Heart left ventricle (tissue), 16 donors: ENCODE measurements at regions not wholly inside any gene's neighbourhood (a gene's known extent, or its start where the extent isn't known, plus 50 kb on each side); places are given as distances from the start of the nearest gene placed in this dataset.
"Not testable (repeated sequence)": the region's sequence is repeated elsewhere in the genome, so short reads cannot be mapped to it uniquely, and the experiment has no call there.

Source experiments
- ATAC-seq, 4 donors: fragments of 200-7000 bp; cut with Tn5 transposase; one replicate each; pipeline ENCODE4 v1.9.1; 2020 to 2022; ENCODE audit warnings: moderate library complexity in 4 of 4, mild to moderate bottlenecking in 3 of 4, moderate number of reproducible peaks in 1 of 4
- DNase-seq, 5 donors: peaks; one replicate each; pipeline ENCODE4 v3.0.0-alpha.2; 2020
- H3K27ac ChIP-seq, 12 donors: fragments of 200-600 bp; sonication (generic) in 4 of 12; one replicate each; pipeline versions ENCODE4 v1.5.0 to v1.8.0; 2016 to 2022; ENCODE audit warnings: mild to moderate bottlenecking in 2 of 12
- H3K27me3 ChIP-seq, 9 donors: fragments of 200-600 bp; sonication (generic) in 2 of 9; one replicate each; pipeline versions ENCODE4 v1.5.1 to v1.8.0; 2016 to 2022; ENCODE audit warnings: mild to moderate bottlenecking in 3 of 9
- H3K36me3 ChIP-seq, 9 donors: fragments of 200-600 bp; sonication (generic) in 2 of 9; one replicate each; pipeline versions ENCODE4 v1.5.0 to v1.8.0; 2018 to 2022; ENCODE audit warnings: mild to moderate bottlenecking in 2 of 9
- H3K4me1 ChIP-seq, 12 donors: fragments of 200-600 bp; sonication (generic) in 4 of 12; one replicate each; pipeline versions ENCODE4 v1.5.0 to v1.8.0; 2016 to 2022; ENCODE audit warnings: mild to moderate bottlenecking in 3 of 12
- H3K4me3 ChIP-seq, 12 donors: fragments of 200-600 bp; sonication (generic) in 4 of 12; one replicate each; pipeline versions ENCODE4 v1.5.0 to v1.8.0; 2017 to 2022; ENCODE audit warnings: mild to moderate bottlenecking in 9 of 12, moderate library complexity in 4 of 12
- H3K9me3 ChIP-seq, 12 donors: fragments of 200-600 bp; sonication (generic) in 4 of 12; one replicate each; pipeline versions ENCODE4 v1.5.0 to v1.8.0; 2016 to 2022; ENCODE audit warnings: mild to moderate bottlenecking in 1 of 12
- POLR2A ChIP-seq, 2 donors: fragments of 450-650 bp; IDR thresholded peaks; one replicate each; pipeline ENCODE4 v1.6.1; 2017; ENCODE audit warnings: antibody characterized with exemption in 2 of 2, mild to moderate bottlenecking in 2 of 2, moderate library complexity in 2 of 2
- WGBS, 4 donors: extraction: QIAGEN DNeasy Blood & Tissue Kit in 2 of 4; methylation state at CpG; one replicate each; pipeline versions ENCODE4 v1.1.5 to v1.1.7; 2013 to 2018; 5-methylcytosine and 5-hydroxymethylcytosine counted together
- intact Hi-C, 10 donors: fragments of 100-400 bp; cut with DNase I; formaldehyde crosslinking; loops; one replicate each; pipeline versions ENCODE4 v1.11.1 to v1.14.2; 2022
- TF ChIP-seq, protein P1 (sequence below), 12 donors: fragments of 200-600 bp; sonication (generic) in 4 of 12; IDR thresholded peaks; one replicate each; pipeline versions ENCODE4 v1.5.0 to v1.8.0; 2018 to 2022; ENCODE audit warnings: antibody characterized with exemption in 12 of 12, mild to moderate bottlenecking in 5 of 12
- donor health status: ischemic (EF 13 %, LVEDD 7.1; RV severe dilation, severe dysfunction).
- donor health status: healthy with polysubstance abuse.
- donor health status: DM: no; HTN: yes; CAD: no.
- donor health status: DM: no; HTN: no; CAD: no.
- donor health status: ischemic (EF 25% LVEDD 6.9; RV normal size, moderate dysfunction).
- donor health status: ischemic (EF 25% LVEDD 5.7; RV mildly dilated, moderate dysfunction).
- donor health status: healthy.
- donor health status: DM: yes; HTN: yes; CAD: no.
- donor health status: ischemic (EF 35%, LVEDD 5.7; RV mildly dilated, moderate dysfunction).
- donor health status: nonischemic (EF 11% LVEDD 7.7; RV severe dilation, severe dysfunction).
- donor health status: DM: yes; HTN: yes; CAD: no.
- donor health status: PGD.
- donor health status: ischemic (EF 29% LVEDD 5.4; RV normal size, mild dysfunction).
- donor health status: nonischemic (EF 23%, LVEDD 6.1; RV moderate dilation, normal function).

DNA sequence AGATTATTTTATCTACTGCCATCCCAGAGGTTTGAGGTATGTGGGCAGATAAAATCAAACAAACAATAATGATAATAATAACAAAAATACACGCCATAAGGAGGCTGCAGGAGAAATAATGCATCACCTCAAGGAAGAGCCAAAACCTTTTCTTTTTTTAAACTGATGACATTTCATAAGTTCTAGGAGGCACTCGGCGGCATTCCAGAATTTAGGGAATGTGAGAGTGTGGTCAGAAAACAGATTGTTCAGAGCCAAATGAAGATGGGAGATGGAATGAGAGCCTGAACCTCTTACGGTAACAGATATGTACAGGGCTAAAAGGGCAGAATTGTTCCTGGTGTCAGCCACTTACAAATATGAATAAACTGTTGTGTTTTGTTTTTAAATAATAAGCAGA lies 615.0 kb upstream of the CHD1 start:
- TF ChIP-seq, protein P1, sequence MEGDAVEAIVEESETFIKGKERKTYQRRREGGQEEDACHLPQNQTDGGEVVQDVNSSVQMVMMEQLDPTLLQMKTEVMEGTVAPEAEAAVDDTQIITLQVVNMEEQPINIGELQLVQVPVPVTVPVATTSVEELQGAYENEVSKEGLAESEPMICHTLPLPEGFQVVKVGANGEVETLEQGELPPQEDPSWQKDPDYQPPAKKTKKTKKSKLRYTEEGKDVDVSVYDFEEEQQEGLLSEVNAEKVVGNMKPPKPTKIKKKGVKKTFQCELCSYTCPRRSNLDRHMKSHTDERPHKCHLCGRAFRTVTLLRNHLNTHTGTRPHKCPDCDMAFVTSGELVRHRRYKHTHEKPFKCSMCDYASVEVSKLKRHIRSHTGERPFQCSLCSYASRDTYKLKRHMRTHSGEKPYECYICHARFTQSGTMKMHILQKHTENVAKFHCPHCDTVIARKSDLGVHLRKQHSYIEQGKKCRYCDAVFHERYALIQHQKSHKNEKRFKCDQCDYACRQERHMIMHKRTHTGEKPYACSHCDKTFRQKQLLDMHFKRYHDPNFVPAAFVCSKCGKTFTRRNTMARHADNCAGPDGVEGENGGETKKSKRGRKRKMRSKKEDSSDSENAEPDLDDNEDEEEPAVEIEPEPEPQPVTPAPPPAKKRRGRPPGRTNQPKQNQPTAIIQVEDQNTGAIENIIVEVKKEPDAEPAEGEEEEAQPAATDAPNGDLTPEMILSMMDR (IDR thresholded peaks at IDR 0.05): no peak
- no peak for TF ChIP-seq POLR2A (IDR thresholded peaks at IDR 0.05)
- Histone ChIP-seq H3K27ac (no peak overlapping the region), H3K4me3 (no peak overlapping the region), H3K4me1 (no peaks in the 10 kb centered on the region), H3K9me3 (no peaks in the 10 kb centered on the region), H3K27me3 (no peaks in the 10 kb centered on the region), H3K36me3 (no peaks in the 10 kb centered on the region)
- intact Hi-C loops: no loop called here
- ATAC-seq: no peak
- no peak for DNase-seq
- 52 to 63% (median 61%) methylated on average over 4 of the region's 4 CpGs for WGBS, 4 donors

DNA sequence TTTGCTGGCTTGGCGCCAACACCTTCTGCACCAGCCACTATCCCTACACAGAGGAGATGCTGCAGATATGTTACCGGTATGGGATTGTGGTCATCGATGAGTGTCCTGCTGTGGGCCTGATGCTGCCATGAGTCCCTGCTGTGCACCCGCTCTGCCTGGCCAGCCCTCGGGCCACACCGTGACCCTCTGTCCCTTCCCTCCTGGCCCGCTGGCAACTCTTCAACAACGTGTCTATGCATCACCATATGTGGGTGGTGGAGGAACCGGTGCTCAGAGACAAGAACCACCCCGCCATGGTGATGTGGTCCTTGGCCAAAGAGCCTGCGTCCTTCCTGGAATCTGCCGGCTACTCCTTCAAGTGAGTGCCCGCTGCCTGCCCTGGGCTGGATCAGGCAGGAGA lies 605.4 kb upstream of the CHD1 start:
- ATAC-seq, H3K36me3 ChIP-seq, H3K27me3 ChIP-seq, intact Hi-C loops, H3K4me1 ChIP-seq, H3K4me3 ChIP-seq, H3K27ac ChIP-seq, H3K9me3 ChIP-seq: not testable (repeated sequence)
- peak in 1 of 5 donors; percentile 6 for DNase-seq
- WGBS, 4 donors: 87 to 94% (median 89%) methylated on average over 2 to 13 of the region's 13 CpGs

DNA sequence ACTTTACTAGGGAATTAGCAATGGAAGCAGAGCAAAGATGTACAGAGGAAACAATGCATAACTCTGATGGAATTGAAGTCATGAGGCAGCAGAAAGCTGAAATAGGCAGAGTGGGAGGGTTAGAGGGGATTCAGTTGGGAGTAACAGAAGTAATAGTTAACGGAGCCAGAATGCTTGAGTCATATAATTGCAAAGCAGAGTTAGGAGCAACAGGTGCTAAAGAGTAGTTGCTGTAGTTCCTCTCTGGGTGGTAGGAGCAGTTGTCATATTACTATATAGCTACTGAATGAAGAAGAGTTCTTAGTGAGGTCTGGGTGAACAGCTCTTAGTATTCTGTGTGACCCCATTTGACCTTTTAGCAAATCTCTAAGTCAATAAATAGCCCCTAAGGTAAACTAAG lies 592.9 kb upstream of the CHD1 start:
- intact Hi-C loops, H3K9me3 ChIP-seq, H3K27me3 ChIP-seq, DNase-seq, H3K4me1 ChIP-seq, H3K27ac ChIP-seq, H3K36me3 ChIP-seq, ATAC-seq, H3K4me3 ChIP-seq: not testable (repeated sequence)
- 61 to 88% (median 80%) methylated on average over 1 of the region's 1 CpG for WGBS, 4 donors

DNA sequence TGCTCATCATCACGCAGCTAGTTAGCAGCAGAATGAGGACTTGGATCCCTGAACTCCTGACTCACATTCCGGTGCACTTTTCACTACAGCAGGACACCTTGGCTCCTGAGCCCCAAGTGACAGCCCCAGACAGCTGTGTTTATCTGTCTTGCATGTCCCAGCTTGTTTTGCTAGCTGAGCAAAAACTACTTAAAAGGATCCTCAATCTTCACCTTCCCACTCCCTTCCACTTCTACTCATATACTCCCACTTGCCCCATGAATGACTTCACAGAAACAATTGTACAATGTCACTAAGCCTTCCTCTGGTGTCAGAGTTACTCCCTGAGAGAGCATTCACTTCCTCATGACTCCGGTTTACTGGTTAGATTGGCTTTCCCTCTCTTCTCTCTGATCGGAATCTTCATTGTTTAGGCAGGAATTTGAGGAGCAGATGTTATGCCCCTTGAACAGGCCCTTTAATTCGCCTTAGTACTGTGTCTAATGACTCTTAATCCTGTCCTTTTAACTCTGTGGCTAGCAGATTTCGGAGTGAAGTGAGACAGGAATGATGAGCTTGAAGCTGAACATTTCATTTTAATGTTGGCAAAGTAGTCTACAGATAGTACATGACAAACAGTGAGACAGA lies 587.2 kb upstream of the CHD1 start:
- H3K27me3 ChIP-seq, ATAC-seq, H3K4me1 ChIP-seq, H3K4me3 ChIP-seq, DNase-seq, H3K36me3 ChIP-seq, H3K9me3 ChIP-seq, H3K27ac ChIP-seq, intact Hi-C loops: not testable (repeated sequence)
- 40 to 61% (median 49%) methylated on average over 5 to 6 of the region's 6 CpGs for WGBS, 4 donors

DNA sequence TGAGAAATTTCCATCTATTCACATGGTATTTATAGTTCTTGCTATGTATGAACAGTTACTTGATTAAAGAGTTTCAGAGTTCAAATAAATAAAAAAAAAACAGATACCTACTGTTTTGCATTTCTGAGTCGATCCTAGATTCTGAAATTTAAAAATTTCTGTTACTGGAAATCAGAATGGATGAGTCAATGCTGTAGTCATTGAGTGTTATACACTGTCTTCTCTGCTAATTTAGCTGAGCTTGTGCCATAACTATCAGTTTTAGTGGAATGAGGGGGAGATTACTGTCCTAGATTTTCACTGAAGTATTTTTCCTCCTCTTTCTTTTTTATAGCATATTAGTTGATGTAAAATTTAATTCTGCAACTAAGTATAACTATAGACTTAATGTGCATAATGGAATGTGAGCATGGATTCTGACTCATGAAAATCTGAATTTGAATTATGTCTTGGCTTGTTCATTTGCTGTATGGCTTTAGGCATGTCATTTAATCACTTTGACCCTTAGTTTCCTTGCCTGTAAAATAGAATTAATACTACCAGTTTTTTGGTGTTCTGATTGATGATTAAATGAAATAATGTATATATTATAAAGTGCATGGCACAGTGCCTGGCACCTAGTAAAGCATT lies 581.5 kb upstream of the CHD1 start:
- ATAC-seq, intact Hi-C loops: not testable (repeated sequence)

DNA sequence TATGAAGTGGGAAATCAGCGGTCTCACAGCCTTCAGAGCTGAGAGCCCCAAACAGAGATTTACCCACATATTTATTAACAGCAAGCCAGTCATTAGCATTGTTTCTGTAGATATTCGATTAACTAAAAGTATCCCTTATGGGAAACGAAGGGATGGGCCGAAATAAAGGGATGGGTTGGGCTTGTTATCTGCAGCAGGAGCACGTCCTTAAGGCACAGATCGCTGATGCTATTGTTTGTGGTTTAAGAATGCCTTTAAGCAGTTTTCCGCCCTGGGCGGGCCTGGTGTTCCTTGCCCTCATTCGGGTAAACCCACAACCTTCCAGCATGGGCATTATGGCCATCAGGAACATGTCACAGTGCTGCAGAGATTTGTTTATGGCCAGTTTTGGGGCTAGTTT lies 580.3 kb upstream of the CHD1 start:
- DNase-seq, intact Hi-C loops, H3K36me3 ChIP-seq, H3K27ac ChIP-seq, H3K27me3 ChIP-seq, H3K4me1 ChIP-seq, H3K4me3 ChIP-seq, ATAC-seq: not testable (repeated sequence)
- 82 to 87% (median 86%) methylated on average over 9 of the region's 9 CpGs for WGBS, 4 donors
- H3K9me3 ChIP-seq: peaks cover 0 to 18% (median 0%) of the 10 kb centered on the region in 12 donors

More for the DNA sequence above, 581.5 kb upstream of the CHD1 start:
- WGBS, 4 donors: 56 to 65% (median 64%) methylated on average over 1 of the region's 1 CpG
- not testable (repeated sequence) for H3K4me1 ChIP-seq, H3K36me3 ChIP-seq, DNase-seq, H3K27ac ChIP-seq, H3K4me3 ChIP-seq, H3K27me3 ChIP-seq
- peaks cover 0 to 12% (median 0%) of the 10 kb centered on the region in 12 donors for H3K9me3 ChIP-seq

DNA sequence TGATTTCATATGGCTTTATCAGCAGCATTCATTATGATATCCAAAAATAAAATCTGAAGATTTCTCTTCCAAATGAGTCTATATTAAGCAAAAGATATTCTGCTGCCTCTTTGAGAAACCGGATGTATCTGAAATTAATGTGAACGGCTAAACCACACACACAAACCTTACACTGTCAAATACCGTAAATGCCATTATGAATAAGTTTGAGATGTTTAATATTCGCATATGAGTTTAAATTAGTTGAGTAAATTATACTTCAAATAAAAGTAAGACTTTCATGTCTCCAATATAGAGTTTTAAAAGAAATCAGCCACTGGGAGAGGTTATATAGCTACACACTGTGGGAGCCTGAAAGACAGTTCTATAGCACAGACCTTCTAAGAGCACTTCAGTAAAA lies 566.6 kb upstream of the CHD1 start:
- H3K36me3 ChIP-seq, H3K9me3 ChIP-seq, H3K27me3 ChIP-seq, H3K27ac ChIP-seq, ATAC-seq, DNase-seq, H3K4me1 ChIP-seq, H3K4me3 ChIP-seq, intact Hi-C loops: not testable (repeated sequence)
- 72 to 84% (median 74%) methylated on average over 4 of the region's 4 CpGs for WGBS, 4 donors

DNA sequence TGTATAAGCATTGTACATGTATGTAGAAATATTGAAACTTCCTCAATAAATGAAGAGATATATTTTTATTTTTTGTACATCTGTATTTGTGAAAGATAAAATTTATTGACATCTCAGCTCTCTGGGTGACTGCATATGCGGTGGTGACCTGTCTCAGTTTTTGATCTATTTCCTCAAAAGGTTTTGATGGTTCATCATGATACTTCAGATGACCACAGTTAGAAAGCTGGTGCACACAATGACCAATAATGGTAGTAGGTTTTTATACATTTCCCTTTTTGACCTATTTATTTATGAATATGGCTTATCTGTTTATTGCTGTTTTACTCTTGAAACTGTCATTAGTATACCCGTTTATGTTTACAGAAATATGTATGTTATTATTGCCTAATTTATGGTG lies 549.6 kb upstream of the CHD1 start:
- ATAC-seq, H3K27me3 ChIP-seq, DNase-seq, H3K27ac ChIP-seq, H3K9me3 ChIP-seq, H3K4me3 ChIP-seq, H3K4me1 ChIP-seq, intact Hi-C loops, H3K36me3 ChIP-seq: not testable (repeated sequence)
- WGBS, 4 donors: 70 to 82% (median 73%) methylated on average over 2 of the region's 2 CpGs

DNA sequence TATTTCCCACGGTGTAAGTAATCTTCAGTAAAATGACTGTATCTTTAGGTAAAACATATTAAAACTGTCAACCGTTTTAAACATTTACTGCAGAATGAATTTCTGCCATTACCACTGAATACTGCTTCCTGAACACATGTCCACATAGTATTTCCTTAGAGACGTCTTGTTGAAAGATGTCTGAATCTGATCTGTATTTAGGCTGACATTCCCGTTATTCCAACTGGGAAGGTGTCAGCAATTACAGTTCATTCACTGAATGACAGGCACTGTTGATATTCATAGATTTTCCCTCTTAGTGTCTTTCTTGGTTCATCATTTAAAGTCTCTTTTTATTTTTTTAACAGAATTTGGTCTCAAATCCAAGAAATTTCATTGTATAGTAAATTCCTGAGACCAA lies 544.5 kb upstream of the CHD1 start:
- H3K9me3 ChIP-seq, intact Hi-C loops, H3K4me1 ChIP-seq, H3K36me3 ChIP-seq, H3K27ac ChIP-seq, H3K27me3 ChIP-seq, ATAC-seq, H3K4me3 ChIP-seq, DNase-seq: not testable (repeated sequence)
- WGBS, 4 donors: 33 to 64% (median 51%) methylated on average over 4 of the region's 4 CpGs

DNA sequence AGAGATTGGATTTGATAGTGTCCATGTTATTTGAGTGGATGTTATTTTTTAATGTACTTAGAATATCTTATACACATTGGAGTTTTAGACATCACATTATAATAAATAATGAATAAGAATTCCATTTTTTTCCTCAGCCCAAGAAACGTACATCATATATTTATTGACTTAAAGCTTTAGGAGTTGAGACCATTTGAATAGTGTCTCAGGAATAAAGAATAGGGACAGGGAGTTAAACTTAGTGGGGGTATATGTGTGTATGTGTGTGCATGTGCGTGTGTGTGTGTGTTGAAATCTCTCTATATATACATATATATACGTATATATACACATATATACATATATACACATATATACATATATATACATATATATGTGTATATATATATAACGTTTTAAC lies 542.9 kb upstream of the CHD1 start:
- H3K4me3 ChIP-seq, H3K27ac ChIP-seq, H3K36me3 ChIP-seq, H3K27me3 ChIP-seq, DNase-seq, H3K4me1 ChIP-seq, ATAC-seq, intact Hi-C loops, H3K9me3 ChIP-seq: not testable (repeated sequence)
- WGBS, 4 donors: 64 to 80% (median 68%) methylated on average over 4 of the region's 4 CpGs
